ENCODE measurements at regions not wholly inside any gene's neighbourhood (a gene's known extent, or its start where the extent isn't known, plus 50 kb on each side); places are given as distances from the start of the nearest gene placed in this dataset.
A peak's percentile ranks its signal among the peaks of the same experiment; 100 is the strongest.
"Not testable (repeated sequence)": the region's sequence is repeated elsewhere in the genome, so short reads cannot be mapped to it uniquely, and the experiment has no call there.

DNA sequence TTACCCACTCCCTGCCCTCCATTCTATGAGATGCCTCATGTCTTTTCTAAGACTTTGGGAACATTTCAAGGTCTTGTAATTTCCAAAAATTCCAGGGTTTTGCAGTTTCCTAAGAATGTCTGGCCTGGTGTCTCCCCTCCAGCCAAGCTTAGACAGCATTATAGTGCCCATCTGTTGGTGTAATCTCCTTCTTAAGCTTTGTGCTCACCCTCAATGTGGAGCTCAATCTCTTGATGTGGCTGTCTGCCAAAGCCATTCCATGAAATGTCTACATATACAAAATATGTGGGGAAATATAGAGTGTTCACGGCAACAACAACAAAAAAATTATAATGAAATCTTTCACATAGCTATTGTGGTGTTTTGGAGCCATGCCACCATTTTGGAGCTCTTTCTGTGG is 558.4 kb downstream of the PIK3C3 start:
- Mint-ChIP-seq H3K9me3 (ENCODE audit: unreplicated experiment) (no peaks in the 10 kb centered on the region), H3K36me3 (ENCODE audit: insufficient read depth, unreplicated experiment) (no peaks in the 10 kb centered on the region), H3K4me1 (ENCODE audit: insufficient read depth, unreplicated experiment) (no peaks in the 10 kb centered on the region), H3K4me3 (ENCODE audit: unreplicated experiment) (no peak overlapping the region), H3K27me3 (ENCODE audit: insufficient read depth, unreplicated experiment) (no peaks in the 10 kb centered on the region), H3K27ac (ENCODE audit: low read depth, unreplicated experiment) (no peak overlapping the region)
- CTCF ChIA-PET = interaction anchor here (0.6 to 0.9 kb wide), 4 partner anchors 9 to 43 kb away, joined by 3 read pairs; no protein-coding TSS in a partner anchor
- POLR2A ChIA-PET = no interaction called here
- TF ChIP-seq, protein P1, sequence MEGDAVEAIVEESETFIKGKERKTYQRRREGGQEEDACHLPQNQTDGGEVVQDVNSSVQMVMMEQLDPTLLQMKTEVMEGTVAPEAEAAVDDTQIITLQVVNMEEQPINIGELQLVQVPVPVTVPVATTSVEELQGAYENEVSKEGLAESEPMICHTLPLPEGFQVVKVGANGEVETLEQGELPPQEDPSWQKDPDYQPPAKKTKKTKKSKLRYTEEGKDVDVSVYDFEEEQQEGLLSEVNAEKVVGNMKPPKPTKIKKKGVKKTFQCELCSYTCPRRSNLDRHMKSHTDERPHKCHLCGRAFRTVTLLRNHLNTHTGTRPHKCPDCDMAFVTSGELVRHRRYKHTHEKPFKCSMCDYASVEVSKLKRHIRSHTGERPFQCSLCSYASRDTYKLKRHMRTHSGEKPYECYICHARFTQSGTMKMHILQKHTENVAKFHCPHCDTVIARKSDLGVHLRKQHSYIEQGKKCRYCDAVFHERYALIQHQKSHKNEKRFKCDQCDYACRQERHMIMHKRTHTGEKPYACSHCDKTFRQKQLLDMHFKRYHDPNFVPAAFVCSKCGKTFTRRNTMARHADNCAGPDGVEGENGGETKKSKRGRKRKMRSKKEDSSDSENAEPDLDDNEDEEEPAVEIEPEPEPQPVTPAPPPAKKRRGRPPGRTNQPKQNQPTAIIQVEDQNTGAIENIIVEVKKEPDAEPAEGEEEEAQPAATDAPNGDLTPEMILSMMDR (IDR thresholded peaks at IDR 0.05; ENCODE audit: unreplicated experiment) = no peak
- intact Hi-C loops (cut with micrococcal nuclease) = no loop called here
- no TSS peak for BruUV-seq (replicated peaks)
- DNase-seq (ENCODE audit: unreplicated experiment) = peak; percentile 22

DNA sequence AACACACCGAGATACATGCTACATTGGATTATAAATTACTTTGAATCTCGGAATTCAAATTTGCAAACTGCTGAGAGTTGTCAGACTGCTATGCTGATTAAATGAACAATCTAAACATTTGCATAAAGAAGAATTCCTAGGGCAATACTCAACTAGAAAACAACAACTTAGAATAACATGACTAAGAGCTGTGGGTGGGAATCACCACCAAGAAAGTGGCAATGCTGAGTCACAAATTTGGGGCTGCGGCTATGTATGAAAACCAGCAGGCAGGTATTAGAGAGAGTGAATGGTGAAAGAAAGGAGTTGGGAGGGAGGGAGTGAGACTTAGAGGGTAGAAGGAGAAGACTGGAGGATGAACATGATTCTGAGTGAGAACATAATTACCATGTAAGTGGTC is 559.5 kb downstream of the PIK3C3 start:
- Mint-ChIP-seq H3K4me3 (ENCODE audit: unreplicated experiment) (no peak overlapping the region), H3K27me3 (ENCODE audit: insufficient read depth, unreplicated experiment) (no peaks in the 10 kb centered on the region), H3K4me1 (ENCODE audit: insufficient read depth, unreplicated experiment) (no peaks in the 10 kb centered on the region), H3K36me3 (ENCODE audit: insufficient read depth, unreplicated experiment) (no peaks in the 10 kb centered on the region), H3K27ac (ENCODE audit: low read depth, unreplicated experiment) (no peak overlapping the region), H3K9me3 (ENCODE audit: unreplicated experiment) (no peaks in the 10 kb centered on the region)
- peak; percentile 74 for DNase-seq (ENCODE audit: unreplicated experiment)
- CTCF ChIA-PET = no interaction called here
- TF ChIP-seq, protein P1 (IDR thresholded peaks at IDR 0.05; ENCODE audit: unreplicated experiment) = no peak
- BruUV-seq (replicated peaks) = no TSS peak
- POLR2A ChIA-PET = interaction anchor here (0.6 kb wide), 1 partner anchor 11 kb away, joined by 3 read pairs; no protein-coding TSS in a partner anchor
- intact Hi-C loops (cut with micrococcal nuclease) = no loop called here

DNA sequence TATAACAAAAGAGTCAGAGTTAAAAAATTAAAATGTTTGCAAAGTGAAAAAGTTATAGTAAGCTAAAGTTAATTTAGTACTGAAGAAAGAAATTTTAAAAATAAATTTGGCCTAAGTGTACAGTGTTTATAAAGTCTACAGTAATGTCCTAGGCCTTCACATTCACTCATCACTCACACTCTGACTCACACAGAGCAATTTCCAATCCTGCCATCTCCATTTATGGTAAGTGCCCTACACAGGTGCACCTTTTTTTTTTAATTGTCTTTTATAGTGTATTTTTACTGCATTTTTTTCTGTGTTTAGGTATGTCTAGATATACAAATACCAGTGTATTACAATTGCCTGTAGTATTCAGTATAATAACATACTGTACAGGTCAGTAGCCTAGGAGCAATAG is 562.9 kb downstream of the PIK3C3 start:
- H3K9me3 Mint-ChIP-seq (ENCODE audit: unreplicated experiment) = no peaks in the 10 kb centered on the region
- H3K27ac Mint-ChIP-seq (ENCODE audit: low read depth, unreplicated experiment) = no peak overlapping the region
- no peaks in the 10 kb centered on the region for H3K4me1 Mint-ChIP-seq (ENCODE audit: insufficient read depth, unreplicated experiment)
- no peaks in the 10 kb centered on the region for H3K27me3 Mint-ChIP-seq (ENCODE audit: insufficient read depth, unreplicated experiment)
- H3K36me3 Mint-ChIP-seq (ENCODE audit: insufficient read depth, unreplicated experiment) = no peaks in the 10 kb centered on the region
- TF ChIP-seq, protein P1 (IDR thresholded peaks at IDR 0.05; ENCODE audit: unreplicated experiment) = no peak
- no peak overlapping the region for H3K4me3 Mint-ChIP-seq (ENCODE audit: unreplicated experiment)
- DNase-seq (ENCODE audit: unreplicated experiment) = peak; percentile 20
- intact Hi-C loops (cut with micrococcal nuclease) = no loop called here
- no TSS peak for BruUV-seq (replicated peaks)
- CTCF ChIA-PET = interaction anchor here (0.6 kb wide), 1 partner anchor 84 kb away, joined by 4 read pairs; no protein-coding TSS in a partner anchor
- POLR2A ChIA-PET = no interaction called here

DNA sequence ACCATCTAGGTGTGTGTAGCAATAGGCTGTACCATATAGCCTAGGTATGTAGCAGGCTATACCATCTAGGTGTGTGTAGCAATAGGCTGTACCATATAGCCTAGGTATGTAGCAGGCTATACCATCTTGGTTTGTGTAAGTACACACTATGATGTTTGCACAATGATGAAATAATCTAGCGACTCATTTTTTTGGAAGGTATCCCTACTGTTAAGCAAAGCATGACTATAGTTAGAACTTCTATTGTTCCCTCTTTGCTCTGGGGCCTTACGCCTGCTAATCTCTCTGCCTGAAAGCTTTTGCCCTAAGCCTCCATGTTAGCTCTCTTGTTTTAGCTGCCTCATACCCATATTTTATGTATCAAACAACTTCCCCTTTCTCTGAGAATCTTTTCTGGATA is 563.3 kb downstream of the PIK3C3 start:
- CTCF ChIA-PET; H3K27ac Mint-ChIP-seq (ENCODE audit: low read depth, unreplicated experiment); H3K9me3 Mint-ChIP-seq (ENCODE audit: unreplicated experiment); H3K4me3 Mint-ChIP-seq (ENCODE audit: unreplicated experiment); intact Hi-C loops (cut with micrococcal nuclease); BruUV-seq (replicated peaks); H3K4me1 Mint-ChIP-seq (ENCODE audit: insufficient read depth, unreplicated experiment); H3K27me3 Mint-ChIP-seq (ENCODE audit: insufficient read depth, unreplicated experiment); H3K36me3 Mint-ChIP-seq (ENCODE audit: insufficient read depth, unreplicated experiment): not testable (repeated sequence)
- peak; percentile 38 for DNase-seq (ENCODE audit: unreplicated experiment)
- POLR2A ChIA-PET = interaction anchor here (0.7 kb wide), 1 partner anchor 38 kb away, joined by 3 read pairs; no protein-coding TSS in a partner anchor

DNA sequence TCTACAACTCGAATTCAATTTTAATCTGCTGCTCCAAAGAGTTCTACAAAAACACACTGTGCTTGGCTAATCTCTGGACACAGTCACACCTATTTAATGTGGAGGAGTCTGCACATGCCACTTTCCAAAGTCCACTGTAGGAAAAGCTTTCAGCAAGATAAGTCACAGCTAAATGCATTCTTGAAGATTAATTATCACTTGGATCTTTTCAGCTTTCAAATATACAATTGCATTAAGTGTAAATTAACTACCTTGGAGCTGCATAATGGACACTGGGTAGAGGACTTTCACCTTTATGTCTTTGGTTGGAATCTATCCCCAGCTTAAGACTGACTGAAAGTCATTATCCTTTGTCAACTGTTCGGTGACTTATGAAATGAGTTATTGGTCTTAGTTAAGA is 565.1 kb downstream of the PIK3C3 start:
- Mint-ChIP-seq H3K4me1 (ENCODE audit: insufficient read depth, unreplicated experiment) (no peaks in the 10 kb centered on the region), H3K27ac (ENCODE audit: low read depth, unreplicated experiment) (no peak overlapping the region), H3K4me3 (ENCODE audit: unreplicated experiment) (no peak overlapping the region), H3K9me3 (ENCODE audit: unreplicated experiment) (no peaks in the 10 kb centered on the region), H3K36me3 (ENCODE audit: insufficient read depth, unreplicated experiment) (no peaks in the 10 kb centered on the region), H3K27me3 (ENCODE audit: insufficient read depth, unreplicated experiment) (no peaks in the 10 kb centered on the region)
- intact Hi-C loops (cut with micrococcal nuclease) = no loop called here
- ChIA-PET CTCF (interaction anchor here (0.9 kb wide), 1 partner anchor 264 kb away, joined by 3 read pairs; no protein-coding TSS in a partner anchor), POLR2A (no interaction called here)
- TF ChIP-seq, protein P1 (IDR thresholded peaks at IDR 0.05; ENCODE audit: unreplicated experiment) = no peak
- BruUV-seq (replicated peaks) = no TSS peak
- DNase-seq (ENCODE audit: unreplicated experiment) = no peak
